Kidney (tissue), 13 donors: ENCODE measurements at regions not wholly inside any gene's neighbourhood (a gene's known extent, or its start where the extent isn't known, plus 50 kb on each side); places are given as distances from the start of the nearest gene placed in this dataset.

ENCODE experiments used
- DNase-seq, 5 donors: peaks; one replicate each; pipeline ENCODE4 v3.0.0-alpha.2; 2013 to 2020
- FAIRE-seq: peaks from 2 replicates; lab custom pipeline; 2012; peaks lifted over from hg19 to GRCh38; lab: Jason Lieb, UNC
- H3K27ac ChIP-seq, 2 donors: one replicate each; pipeline ENCODE4 v1.7.0; 2013; ENCODE audit warnings: low read depth in 2 of 2, low read length in 2 of 2, inconsistent platforms in 1 of 2
- H3K27me3 ChIP-seq: one replicate; pipeline ENCODE4 v1.7.1; 2013; ENCODE audit warnings: low read length, inconsistent platforms; ENCODE audit not compliant: control insufficient read depth, insufficient read depth
- H3K36me3 ChIP-seq, 3 donors: one replicate each; pipeline versions ENCODE4 v1.7.0 to v1.7.1; 2013; ENCODE audit warnings: low read length in 3 of 3, control low read depth in 1 of 3, inconsistent platforms in 1 of 3; ENCODE audit not compliant: insufficient read depth in 3 of 3, control insufficient read depth in 2 of 3
- H3K4me1 ChIP-seq, 3 donors: one replicate each; pipeline versions ENCODE4 v1.7.0 to v1.7.1; 2013; ENCODE audit warnings: low read length in 3 of 3, inconsistent platforms in 1 of 3, low read depth in 1 of 3; ENCODE audit not compliant: control insufficient read depth in 2 of 3, insufficient read depth in 2 of 3
- H3K4me3 ChIP-seq, 3 donors: one replicate each; pipeline versions ENCODE4 v1.7.0 to v1.8.1; 2013; ENCODE audit warnings: low read length in 3 of 3, control low read depth in 1 of 3, inconsistent platforms in 1 of 3
- H3K9ac ChIP-seq, 3 donors: one replicate each; pipeline versions ENCODE4 v1.7.0 to v1.7.1; 2013; ENCODE audit warnings: low read length in 3 of 3, control low read depth in 1 of 3, inconsistent platforms in 1 of 3
- H3K9me3 ChIP-seq, 3 donors: one replicate each; pipeline versions ENCODE4 v1.7.0 to v1.7.1; 2013; ENCODE audit warnings: low read length in 3 of 3, control low read depth in 1 of 3, inconsistent platforms in 1 of 3; ENCODE audit not compliant: control insufficient read depth in 2 of 3, insufficient read depth in 1 of 3
- CTCF ChIP-seq: IDR thresholded peaks from 3 replicates; pipeline ENCODE4 v1.5.1; 2012; ENCODE audit warnings: mild to moderate bottlenecking, moderate library complexity, borderline replicate concordance; ENCODE audit not compliant: insufficient read depth; ENCODE audit errors: extremely low read depth
- intact Hi-C: fragments of 100-400 bp; cut with DNase I; formaldehyde crosslinking; loops from one replicate; pipeline ENCODE4 v1.11.1; 2022
- donor health status: control.
- donor health status: control.
- donor health status: control.
- donor health status: control.
- donor health status: control.
- donor health status: DM: yes; HTN: yes; CAD: no.
- donor health status: Normal renal cell carcinoma (clear cell type).

GRCh38 chr16:63921737-63922295, 1200.0 kb downstream of the CDH11 start:
- H3K4me1 ChIP-seq = no peaks in the 10 kb centered on the region
- H3K36me3 ChIP-seq = no peaks in the 10 kb centered on the region
- H3K4me3 ChIP-seq = no peak overlapping the region
- no peak overlapping the region for H3K27ac ChIP-seq
- DNase-seq (no peak), FAIRE-seq (no peak)
- no peak for TF ChIP-seq CTCF
- H3K9ac ChIP-seq = no peak overlapping the region
- H3K27me3 ChIP-seq = no peaks in the 10 kb centered on the region
- intact Hi-C loops = no loop called here
- H3K9me3 ChIP-seq = no peaks in the 10 kb centered on the region

- DNase-seq = no peak
- no peak for FAIRE-seq
- Histone ChIP-seq H3K9ac (no peak overlapping the region), H3K36me3 (no peaks in the 10 kb centered on the region), H3K9me3 (no peaks in the 10 kb centered on the region), H3K27ac (no peak overlapping the region), H3K4me1 (no peaks in the 10 kb centered on the region), H3K27me3 (no peaks in the 10 kb centered on the region), H3K4me3 (no peak overlapping the region)
- intact Hi-C loops = no loop called here
- no peak for TF ChIP-seq CTCF
Measured at GRCh38 chr16:63913290-63913689, 1208.6 kb downstream of the CDH11 start.

GRCh38 chr16:63907251-63907650, 1214.6 kb downstream of the CDH11 start:
- no peak for DNase-seq
- Histone ChIP-seq H3K9ac (no peak overlapping the region), H3K27me3 (no peaks in the 10 kb centered on the region), H3K9me3 (no peaks in the 10 kb centered on the region), H3K36me3 (no peaks in the 10 kb centered on the region), H3K27ac (no peak overlapping the region), H3K4me1 (no peaks in the 10 kb centered on the region), H3K4me3 (no peak overlapping the region)
- FAIRE-seq = no peak
- TF ChIP-seq CTCF = no peak
- intact Hi-C loops = no loop called here

- H3K27ac ChIP-seq = no peak overlapping the region
- H3K36me3 ChIP-seq = no peaks in the 10 kb centered on the region
- H3K9me3 ChIP-seq = no peaks in the 10 kb centered on the region
- no peaks in the 10 kb centered on the region for H3K27me3 ChIP-seq
- no peaks in the 10 kb centered on the region for H3K4me1 ChIP-seq
- no peak overlapping the region for H3K4me3 ChIP-seq
- no peak for TF ChIP-seq CTCF
- FAIRE-seq = no peak
- intact Hi-C loops = no loop called here
- no peak for DNase-seq
- H3K9ac ChIP-seq = no peak overlapping the region
Measured at GRCh38 chr16:63904930-63905329, 1216.9 kb downstream of the CDH11 start.
